Uterus (tissue), 3 donors: ENCODE measurements at regions not wholly inside any gene's neighbourhood (a gene's known extent, or its start where the extent isn't known, plus 50 kb on each side); places are given as distances from the start of the nearest gene placed in this dataset.
A peak's percentile ranks its signal among the peaks of the same experiment; 100 is the strongest.

Experiments used
- DNase-seq, 2 donors: peaks; one replicate each; pipeline ENCODE4 v3.0.0-alpha.2; 2019 to 2020
- H3K27ac ChIP-seq, 2 donors: fragments of 200-600 bp; sonication (generic); 1 replicate in 1 of 2; 2 replicates in 1 of 2; pipeline ENCODE4 v1.5.1; 2016 to 2018
- H3K27me3 ChIP-seq, 2 donors: fragments of 200-600 bp; sonication (generic); one replicate each; pipeline ENCODE4 v1.5.1; 2018 to 2019; ENCODE audit warnings: control low read depth in 1 of 2
- H3K36me3 ChIP-seq, 2 donors: fragments of 200-600 bp; sonication (generic); one replicate each; pipeline ENCODE4 v1.5.1; 2019; ENCODE audit warnings: control low read depth in 1 of 2
- H3K4me1 ChIP-seq, 2 donors: fragments of 200-600 bp; sonication (generic); one replicate each; pipeline ENCODE4 v1.5.1; 2018 to 2019; ENCODE audit warnings: control low read depth in 1 of 2
- H3K4me3 ChIP-seq, 2 donors: fragments of 200-600 bp; sonication (generic); 1 replicate in 1 of 2; 2 replicates in 1 of 2; pipeline ENCODE4 v1.5.1; 2018 to 2019; ENCODE audit warnings: mild to moderate bottlenecking in 1 of 2
- H3K9me3 ChIP-seq, 2 donors: fragments of 200-600 bp; sonication (generic); one replicate each; pipeline ENCODE4 v1.5.1; 2019; ENCODE audit warnings: control low read depth in 1 of 2
- CTCF ChIP-seq, 4 experiments: fragments of 200-600 bp in 2 of 4; fragments of 450-650 bp in 2 of 4; sonication (generic) in 2 of 4; IDR thresholded peaks; one replicate each; pipeline ENCODE4 v1.5.1; 2016 to 2019; ENCODE audit warnings: antibody characterized with exemption in 4 of 4, mild to moderate bottlenecking in 2 of 4, moderate library complexity in 1 of 4
- POLR2A ChIP-seq, 2 donors: fragments of 450-650 bp; IDR thresholded peaks; one replicate each; pipeline ENCODE4 v1.6.1; 2016; ENCODE audit warnings: antibody characterized with exemption in 2 of 2, mild to moderate bottlenecking in 1 of 2, moderate library complexity in 1 of 2
- intact Hi-C: fragments of 100-400 bp; cut with DNase I; formaldehyde crosslinking; loops from one replicate; pipeline ENCODE4 v1.15.1; 2023; ENCODE audit warnings: low total_unique reads
- donor health status: DM: yes; HTN: yes; CAD: no.

GRCh38 chr15:62639906-62640605, 402.5 kb upstream of the TPM1 start:
- intact Hi-C loops, result no loop called here
- Histone ChIP-seq H3K27me3 (no peaks in the 10 kb centered on the region), H3K9me3 (no peaks in the 10 kb centered on the region), H3K4me3 (no peak overlapping the region), H3K27ac (no peak overlapping the region), H3K36me3 (no peaks in the 10 kb centered on the region), H3K4me1 (no peaks in the 10 kb centered on the region)
- no peak for TF ChIP-seq CTCF (IDR thresholded peaks at IDR 0.05)
- no peak for TF ChIP-seq POLR2A (IDR thresholded peaks at IDR 0.05)
- no peak for DNase-seq

- no peak overlapping the region for H3K27ac ChIP-seq
- H3K36me3 ChIP-seq, result no peaks in the 10 kb centered on the region
- TF ChIP-seq POLR2A (IDR thresholded peaks at IDR 0.05) (no peak), CTCF (IDR thresholded peaks at IDR 0.05) (no peak)
- intact Hi-C loops, result no loop called here
- H3K4me1 ChIP-seq, result no peaks in the 10 kb centered on the region
- no peak overlapping the region for H3K4me3 ChIP-seq
- no peak for DNase-seq
- H3K9me3 ChIP-seq, result no peaks in the 10 kb centered on the region
- no peaks in the 10 kb centered on the region for H3K27me3 ChIP-seq
Measured at GRCh38 chr15:62641825-62642224, 400.7 kb upstream of the TPM1 start.

- no peak for DNase-seq
- TF ChIP-seq CTCF (IDR thresholded peaks at IDR 0.05), result no peak
- TF ChIP-seq POLR2A (IDR thresholded peaks at IDR 0.05), result no peak
- intact Hi-C loops, result no loop called here
Measured at GRCh38 chr15:62643572-62643971, 399.0 kb upstream of the TPM1 start.

GRCh38 chr15:62644216-62644888, 398.2 kb upstream of the TPM1 start:
- H3K36me3 ChIP-seq, result no peaks in the 10 kb centered on the region
- no peaks in the 10 kb centered on the region for H3K27me3 ChIP-seq
- intact Hi-C loops, result no loop called here
- H3K9me3 ChIP-seq, result no peaks in the 10 kb centered on the region
- no peak for DNase-seq
- H3K4me1 ChIP-seq, result no peaks in the 10 kb centered on the region
- no peak for TF ChIP-seq CTCF (IDR thresholded peaks at IDR 0.05)
- TF ChIP-seq POLR2A (IDR thresholded peaks at IDR 0.05), result no peak
- H3K27ac ChIP-seq, result peak overlapping the region in 1 of 2 donors; percentile 49
- no peak overlapping the region for H3K4me3 ChIP-seq

More at GRCh38 chr15:62643572-62643971, 399.0 kb upstream of the TPM1 start:
- Histone ChIP-seq H3K4me1 (no peaks in the 10 kb centered on the region), H3K27me3 (no peaks in the 10 kb centered on the region), H3K27ac (no peak overlapping the region), H3K36me3 (no peaks in the 10 kb centered on the region), H3K4me3 (no peak overlapping the region), H3K9me3 (no peaks in the 10 kb centered on the region)
